ENCODE measurements at regions not wholly inside any gene's neighbourhood (a gene's known extent, or its start where the extent isn't known, plus 50 kb on each side); places are given as distances from the start of the nearest gene placed in this dataset.

GRCh38 chr20:7459083-7459482 lies 481.2 kb downstream of the HAO1 start:
- TF ChIP-seq CTCF (IDR thresholded peaks at IDR 0.05) (no peak), POLR2A (IDR thresholded peaks at IDR 0.05) (no peak)

All from uterus (tissue), 2 donors.